Endothelial cell of hepatic sinusoid (primary cell): ENCODE measurements at regions not wholly inside any gene's neighbourhood (a gene's known extent, or its start where the extent isn't known, plus 50 kb on each side); places are given as distances from the start of the nearest gene placed in this dataset.
"Not testable (repeated sequence)": the region's sequence is repeated elsewhere in the genome, so short reads cannot be mapped to it uniquely, and the experiment has no call there.

Experiments used
- in situ Hi-C: cut with HindIII; loops from 2 replicates; pipeline ENCODE4 v1.10.0; 2017; ENCODE audit warnings: low sequenced_read_pairs

GRCh38 chr1:166602801-166603200, 236.5 kb upstream of the POGK start:
- in situ Hi-C loops = not testable (repeated sequence)

GRCh38 chr1:166603296-166603695, 236.0 kb upstream of the POGK start:
- in situ Hi-C loops = no loop called here

- in situ Hi-C loops = no loop called here
These were observed 234.1 kb upstream of the POGK start for GRCh38 chr1:166605137-166605536.

GRCh38 chr1:166612886-166613285, 226.4 kb upstream of the POGK start:
- in situ Hi-C loops = no loop called here

GRCh38 chr1:166616206-166616605, 223.1 kb upstream of the POGK start:
- in situ Hi-C loops = no loop called here

GRCh38 chr1:166626711-166627110, 212.6 kb upstream of the POGK start:
- in situ Hi-C loops = no loop called here

- in situ Hi-C loops = no loop called here
These were observed 211.7 kb upstream of the POGK start for GRCh38 chr1:166627558-166627957.

GRCh38 chr1:166628259-166628658, 211.0 kb upstream of the POGK start:
- in situ Hi-C loops = no loop called here

- in situ Hi-C loops = no loop called here
These were observed 209.3 kb upstream of the POGK start for GRCh38 chr1:166629946-166630345.

- in situ Hi-C loops = no loop called here
These were observed 208.9 kb upstream of the POGK start for GRCh38 chr1:166630369-166630768.

GRCh38 chr1:166638137-166638536, 201.1 kb upstream of the POGK start:
- in situ Hi-C loops = no loop called here

- in situ Hi-C loops = not testable (repeated sequence)
These were observed 182.0 kb upstream of the POGK start for GRCh38 chr1:166657228-166657627.

- in situ Hi-C loops = not testable (repeated sequence)
These were observed 172.5 kb upstream of the POGK start for GRCh38 chr1:166666790-166667189.

- in situ Hi-C loops = not testable (repeated sequence)
These were observed 171.7 kb upstream of the POGK start for GRCh38 chr1:166667600-166667999.

GRCh38 chr1:166671627-166672026, 167.6 kb upstream of the POGK start:
- in situ Hi-C loops = no loop called here

- in situ Hi-C loops = no loop called here
These were observed 165.6 kb upstream of the POGK start for GRCh38 chr1:166673722-166674121.

GRCh38 chr1:166675213-166675612, 164.1 kb upstream of the POGK start:
- in situ Hi-C loops = no loop called here

GRCh38 chr1:166676981-166677380, 162.3 kb upstream of the POGK start:
- in situ Hi-C loops = no loop called here

GRCh38 chr1:166679369-166679768, 159.9 kb upstream of the POGK start:
- in situ Hi-C loops = no loop called here

GRCh38 chr1:166682588-166682987, 156.7 kb upstream of the POGK start:
- in situ Hi-C loops = no loop called here

GRCh38 chr1:166684669-166685068, 154.6 kb upstream of the POGK start:
- in situ Hi-C loops = not testable (repeated sequence)

GRCh38 chr1:166685200-166685599, 154.1 kb upstream of the POGK start:
- in situ Hi-C loops = no loop called here

GRCh38 chr1:166685891-166686290, 153.4 kb upstream of the POGK start:
- in situ Hi-C loops = not testable (repeated sequence)

- in situ Hi-C loops = not testable (repeated sequence)
These were observed 148.7 kb upstream of the POGK start for GRCh38 chr1:166690596-166690995.
